HepG2 (cell line): ENCODE measurements at regions not wholly inside any gene's neighbourhood (a gene's known extent, or its start where the extent isn't known, plus 50 kb on each side); places are given as distances from the start of the nearest gene placed in this dataset.
A peak's percentile ranks its signal among the peaks of the same experiment; 100 is the strongest.

ENCODE experiments used
- CEBPG ChIP-seq: IDR thresholded peaks from 2 replicates; pipeline ENCODE4 v1.6.1; 2016
- CHD2 ChIP-seq: IDR thresholded peaks from 2 replicates; pipeline ENCODE4 v1.6.1; 2011; ENCODE audit warnings: low read depth, low read length, improper control_type of control experiment
- DNMT1 ChIP-seq: sonication (generic); formaldehyde crosslinking; IDR thresholded peaks from 2 replicates; pipeline ENCODE4 v1.5.1; 2020; ENCODE audit warnings: mild to moderate bottlenecking, missing genetic modification reagents
- ELF4 ChIP-seq: sonication (generic); formaldehyde crosslinking; IDR thresholded peaks from 2 replicates; pipeline ENCODE4 v1.5.0; 2020; ENCODE audit warnings: missing genetic modification reagents, mild to moderate bottlenecking, moderate library complexity, borderline replicate concordance
- GABPA ChIP-seq, 2 experiments: IDR thresholded peaks; 2 replicates each; pipeline ENCODE4 v1.6.1; 2011 to 2016; ENCODE audit warnings: low read depth in 2 of 2, low read length in 1 of 2, missing biosample characterization in 1 of 2, missing genetic modification characterization in 1 of 2
- KAT7 ChIP-seq: IDR thresholded peaks from 2 replicates; pipeline ENCODE4 v1.6.1; 2018; ENCODE audit warnings: borderline replicate concordance, missing compliant biosample characterization
- MLX ChIP-seq: IDR thresholded peaks from 2 replicates; pipeline ENCODE4 v1.6.1; 2016
- NFRKB ChIP-seq: fragments of 450-650 bp; IDR thresholded peaks from 2 replicates; pipeline ENCODE4 v1.6.1; 2017
- NR2F1 ChIP-seq, 2 experiments: fragments of 450-650 bp in 1 of 2; formaldehyde crosslinking in 1 of 2; IDR thresholded peaks; 2 replicates each; pipeline versions ENCODE4 v1.5.0 to v1.6.1; 2016 to 2020; ENCODE audit warnings: mild to moderate bottlenecking in 1 of 2, missing compliant biosample characterization in 1 of 2, missing genetic modification reagents in 1 of 2, moderate library complexity in 1 of 2
- SATB2 ChIP-seq: sonication (generic); formaldehyde crosslinking; IDR thresholded peaks from 2 replicates; pipeline ENCODE4 v1.5.0; 2020; ENCODE audit warnings: missing genetic modification reagents
- THRA ChIP-seq: sonication (generic); formaldehyde crosslinking; IDR thresholded peaks from 2 replicates; pipeline ENCODE4 v1.4.0; 2020; ENCODE audit warnings: missing genetic modification reagents, borderline replicate concordance
- YEATS4 ChIP-seq: sonication (generic); formaldehyde crosslinking; IDR thresholded peaks from 2 replicates; pipeline ENCODE4 v1.4.0; 2020; ENCODE audit warnings: missing genetic modification reagents, borderline replicate concordance
- ZBTB7B ChIP-seq: sonication (generic); formaldehyde crosslinking; IDR thresholded peaks from 2 replicates; pipeline ENCODE4 v1.4.0; 2020; ENCODE audit warnings: missing genetic modification reagents
- ZFP82 ChIP-seq: sonication (generic); formaldehyde crosslinking; IDR thresholded peaks from 2 replicates; pipeline ENCODE4 v1.5.1; 2020; ENCODE audit warnings: mild to moderate bottlenecking, missing genetic modification reagents, borderline replicate concordance
- ZFX ChIP-seq: sonication (generic); formaldehyde crosslinking; IDR thresholded peaks from 2 replicates; pipeline ENCODE4 v1.4.0; 2020; ENCODE audit warnings: mild to moderate bottlenecking, low read depth, missing genetic modification reagents, moderate library complexity
- ZKSCAN8 ChIP-seq: IDR thresholded peaks from 2 replicates; pipeline ENCODE4 v1.6.1; 2016; ENCODE audit warnings: borderline replicate concordance, missing genetic modification reagents, missing compliant biosample characterization
- ZNF124 ChIP-seq: sonication (generic); formaldehyde crosslinking; IDR thresholded peaks from 2 replicates; pipeline ENCODE4 v1.4.0; 2020; ENCODE audit warnings: missing genetic modification reagents
- ZNF205 ChIP-seq: IDR thresholded peaks from 2 replicates; pipeline ENCODE4 v1.6.1; 2018; ENCODE audit warnings: missing biosample characterization, missing genetic modification reagents
- ZNF598 ChIP-seq: sonication (generic); formaldehyde crosslinking; IDR thresholded peaks from 2 replicates; pipeline ENCODE4 v1.5.1; 2020; ENCODE audit warnings: mild to moderate bottlenecking, missing genetic modification reagents, borderline replicate concordance
- ZNF629 ChIP-seq: sonication (generic); formaldehyde crosslinking; conservative IDR thresholded peaks from 2 replicates; pipeline ENCODE4 v1.5.0; 2020; ENCODE audit warnings: missing genetic modification reagents
- ZNF775 ChIP-seq: sonication (generic); formaldehyde crosslinking; IDR thresholded peaks from 2 replicates; pipeline ENCODE4 v1.4.0; 2020; ENCODE audit warnings: missing genetic modification reagents, mild to moderate bottlenecking, moderate library complexity, borderline replicate concordance
- ZSCAN25 ChIP-seq: sonication (generic); formaldehyde crosslinking; IDR thresholded peaks from 2 replicates; pipeline ENCODE4 v1.8.0; 2022; ENCODE audit warnings: mild to moderate bottlenecking, missing genetic modification reagents
- TF ChIP-seq, protein P1 (sequence below): sonication (generic); formaldehyde crosslinking; conservative IDR thresholded peaks from 2 replicates; pipeline ENCODE4 v1.4.0; 2020; ENCODE audit warnings: mild to moderate bottlenecking, missing genetic modification reagents, moderate library complexity
- TF ChIP-seq, protein P2 (sequence below): sonication (generic); formaldehyde crosslinking; IDR thresholded peaks from 2 replicates; pipeline ENCODE4 v1.4.0; 2020; ENCODE audit warnings: missing genetic modification reagents

DNA sequence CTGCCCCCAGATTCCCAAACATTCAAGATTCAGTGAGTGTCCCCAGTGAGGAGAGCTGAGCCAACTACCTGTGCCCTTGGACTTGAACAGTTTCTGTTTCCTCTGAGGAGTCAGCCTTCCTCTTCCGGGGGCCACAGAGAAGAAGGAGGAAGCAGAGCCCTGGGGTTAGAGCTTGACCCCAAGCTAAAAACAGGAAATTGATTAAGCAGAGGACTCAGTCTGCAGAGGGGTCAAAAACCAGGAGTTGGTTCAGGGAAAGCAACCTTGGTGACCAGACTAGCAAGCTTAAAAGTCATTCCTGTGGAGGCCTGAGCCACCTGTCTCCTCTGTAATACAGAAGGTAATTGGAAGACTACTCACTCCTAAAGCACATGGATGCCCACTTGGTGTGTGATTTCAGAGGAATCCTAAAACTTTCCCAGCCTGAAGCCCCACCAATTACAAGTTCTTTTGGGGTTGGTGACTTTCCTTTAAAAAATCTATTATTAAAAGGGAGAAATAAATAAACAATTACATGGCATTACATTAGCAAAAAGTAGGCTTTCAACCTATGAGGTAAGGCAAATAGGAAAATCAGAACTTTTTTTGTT, 64.2 kb upstream of the SELENOP start (continued):
- 0 out of 2 replicates have a peak, but pooled peaks have one; percentile 27 for TF ChIP-seq MLX (CRISPR knock-in tag)
- TF ChIP-seq ZNF124 = 0 out of 2 replicates have a peak, but pooled peaks have one; percentile 36
- TF ChIP-seq ELF4 (CRISPR knock-in tag) = 0 out of 2 replicates have a peak, but pooled peaks have one; percentile 63
- TF ChIP-seq CHD2 = no peak
- TF ChIP-seq ZNF205 = 0 out of 2 replicates have a peak, but pooled peaks have one; percentile 56
- peak; percentile 68; the same call in 1 of the 2 replicates for TF ChIP-seq YEATS4
- TF ChIP-seq, protein P1, sequence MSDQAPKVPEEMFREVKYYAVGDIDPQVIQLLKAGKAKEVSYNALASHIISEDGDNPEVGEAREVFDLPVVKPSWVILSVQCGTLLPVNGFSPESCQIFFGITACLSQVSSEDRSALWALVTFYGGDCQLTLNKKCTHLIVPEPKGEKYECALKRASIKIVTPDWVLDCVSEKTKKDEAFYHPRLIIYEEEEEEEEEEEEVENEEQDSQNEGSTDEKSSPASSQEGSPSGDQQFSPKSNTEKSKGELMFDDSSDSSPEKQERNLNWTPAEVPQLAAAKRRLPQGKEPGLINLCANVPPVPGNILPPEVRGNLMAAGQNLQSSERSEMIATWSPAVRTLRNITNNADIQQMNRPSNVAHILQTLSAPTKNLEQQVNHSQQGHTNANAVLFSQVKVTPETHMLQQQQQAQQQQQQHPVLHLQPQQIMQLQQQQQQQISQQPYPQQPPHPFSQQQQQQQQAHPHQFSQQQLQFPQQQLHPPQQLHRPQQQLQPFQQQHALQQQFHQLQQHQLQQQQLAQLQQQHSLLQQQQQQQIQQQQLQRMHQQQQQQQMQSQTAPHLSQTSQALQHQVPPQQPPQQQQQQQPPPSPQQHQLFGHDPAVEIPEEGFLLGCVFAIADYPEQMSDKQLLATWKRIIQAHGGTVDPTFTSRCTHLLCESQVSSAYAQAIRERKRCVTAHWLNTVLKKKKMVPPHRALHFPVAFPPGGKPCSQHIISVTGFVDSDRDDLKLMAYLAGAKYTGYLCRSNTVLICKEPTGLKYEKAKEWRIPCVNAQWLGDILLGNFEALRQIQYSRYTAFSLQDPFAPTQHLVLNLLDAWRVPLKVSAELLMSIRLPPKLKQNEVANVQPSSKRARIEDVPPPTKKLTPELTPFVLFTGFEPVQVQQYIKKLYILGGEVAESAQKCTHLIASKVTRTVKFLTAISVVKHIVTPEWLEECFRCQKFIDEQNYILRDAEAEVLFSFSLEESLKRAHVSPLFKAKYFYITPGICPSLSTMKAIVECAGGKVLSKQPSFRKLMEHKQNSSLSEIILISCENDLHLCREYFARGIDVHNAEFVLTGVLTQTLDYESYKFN = peak; percentile 89
- TF ChIP-seq, protein P2, sequence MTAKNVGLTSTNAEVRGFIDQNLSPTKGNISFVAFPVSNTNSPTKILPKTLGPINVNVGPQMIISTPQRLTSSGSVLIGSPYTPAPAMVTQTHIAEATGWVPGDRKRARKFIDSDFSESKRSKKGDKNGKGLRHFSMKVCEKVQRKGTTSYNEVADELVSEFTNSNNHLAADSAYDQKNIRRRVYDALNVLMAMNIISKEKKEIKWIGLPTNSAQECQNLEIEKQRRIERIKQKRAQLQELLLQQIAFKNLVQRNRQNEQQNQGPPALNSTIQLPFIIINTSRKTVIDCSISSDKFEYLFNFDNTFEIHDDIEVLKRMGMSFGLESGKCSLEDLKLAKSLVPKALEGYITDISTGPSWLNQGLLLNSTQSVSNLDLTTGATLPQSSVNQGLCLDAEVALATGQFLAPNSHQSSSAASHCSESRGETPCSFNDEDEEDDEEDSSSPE (CRISPR knock-in tag) = no peak
- TF ChIP-seq ZNF598 = 0 out of 2 replicates have a peak, but pooled peaks have one; percentile 36
- TF ChIP-seq ZSCAN25 (CRISPR knock-in tag) = 0 out of 2 replicates have a peak, but pooled peaks have one; percentile 23
- TF ChIP-seq ZFP82 = no peak
- TF ChIP-seq CEBPG (CRISPR knock-in tag) = peak; percentile 43
- TF ChIP-seq THRA (CRISPR knock-in tag) = peak; percentile 49; the same call in 1 of the 2 replicates
- TF ChIP-seq DNMT1 = no peak
- TF ChIP-seq ZFX (CRISPR knock-in tag) = peak; percentile 43
- TF ChIP-seq ZKSCAN8 (CRISPR knock-in tag) = 0 out of 2 replicates have a peak, but pooled peaks have one; percentile 48
- peak; percentile 35; the same call in 1 of the 2 replicates for TF ChIP-seq ZNF629
- TF ChIP-seq ZBTB7B (CRISPR knock-in tag) = peak; percentile 77
- TF ChIP-seq NFRKB = no peak
- peak; percentile 56; the same call in 1 of the 2 replicates for TF ChIP-seq KAT7 (CRISPR knock-in tag)
- TF ChIP-seq SATB2 = 0 out of 2 replicates have a peak, but pooled peaks have one; percentile 27
- peak; percentile 51; the same call in 1 of the 2 replicates for TF ChIP-seq GABPA (IDR thresholded peaks at IDR 0.05; ENCODE audit: low read depth, low read length)
- peak; percentile 91 for TF ChIP-seq GABPA (CRISPR knock-in tag; IDR thresholded peaks at IDR 0.05; ENCODE audit: low read depth)
- peak in 1 of 2 experiments; percentile 63; a peak in 1 of 4 replicates for TF ChIP-seq NR2F1 (CRISPR knock-in tag; IDR thresholded peaks at IDR 0.05)
- no peak for TF ChIP-seq ZNF775 (CRISPR knock-in tag)
